Smooth muscle cell (in vitro differentiated cells): ENCODE measurements at regions not wholly inside any gene's neighbourhood (a gene's known extent, or its start where the extent isn't known, plus 50 kb on each side); places are given as distances from the start of the nearest gene placed in this dataset.

ENCODE experiments used
- DNase-seq: peaks from one replicate; lab custom pipeline; 2025; ENCODE audit not compliant: unreplicated experiment; lab: John Stamatoyannopoulos, UW
- H2AFZ ChIP-seq: fragments of 200-600 bp; sonication (generic); 2 replicates; pipeline ENCODE4 v1.6.0; 2016; ENCODE audit warnings: antibody characterized with exemption, low read depth, mild to moderate bottlenecking
- H3F3A ChIP-seq: fragments of 200-600 bp; sonication (generic); 2 replicates; pipeline ENCODE4 v1.6.0; 2017; ENCODE audit warnings: antibody characterized with exemption, low read depth
- H3K27ac ChIP-seq: fragments of 200-600 bp; sonication (generic); 2 replicates; pipeline ENCODE4 v1.5.1; 2016; ENCODE audit warnings: low read depth, mild to moderate bottlenecking
- H3K27me3 ChIP-seq: fragments of 200-600 bp; sonication (generic); 2 replicates; pipeline ENCODE4 v1.6.1; 2016; ENCODE audit warnings: low read depth, mild to moderate bottlenecking
- H3K36me3 ChIP-seq: fragments of 200-600 bp; sonication (generic); 2 replicates; pipeline ENCODE4 v1.5.1; 2016; ENCODE audit warnings: low read depth
- H3K4me1 ChIP-seq: fragments of 200-600 bp; sonication (generic); 2 replicates; pipeline ENCODE4 v1.5.1; 2016; ENCODE audit warnings: low read depth
- H3K4me2 ChIP-seq: fragments of 200-600 bp; sonication (generic); 2 replicates; pipeline ENCODE4 v1.6.0; 2016; ENCODE audit warnings: mild to moderate bottlenecking
- H3K4me3 ChIP-seq: fragments of 200-600 bp; sonication (generic); 2 replicates; pipeline ENCODE4 v1.5.1; 2016; ENCODE audit warnings: mild to moderate bottlenecking
- H3K79me2 ChIP-seq: fragments of 200-600 bp; sonication (generic); 2 replicates; pipeline ENCODE4 v1.6.0; 2016; ENCODE audit warnings: low read depth, mild to moderate bottlenecking
- H3K9ac ChIP-seq: fragments of 200-600 bp; sonication (generic); 2 replicates; pipeline ENCODE4 v1.6.0; 2016; ENCODE audit warnings: low read depth
- H3K9me3 ChIP-seq: fragments of 200-600 bp; sonication (generic); replicated peaks from 2 replicates; pipeline ENCODE4 v1.5.1; 2016; ENCODE audit warnings: low read depth
- H4K20me1 ChIP-seq: fragments of 200-600 bp; sonication (generic); 2 replicates; pipeline ENCODE4 v1.6.0; 2016; ENCODE audit warnings: low read depth
- CTCF ChIP-seq: fragments of 200-600 bp; sonication (generic); IDR thresholded peaks from 2 replicates; pipeline ENCODE4 v1.5.1; 2017; ENCODE audit warnings: borderline replicate concordance, mild to moderate bottlenecking, antibody characterized with exemption; ENCODE audit not compliant: insufficient read depth, poor library complexity, severe bottlenecking
- WGBS: methylation state at CpG from one replicate; pipeline ENCODE4 v1.1.7; 2016; ENCODE audit warnings: low lambda C conversion rate; 5-methylcytosine and 5-hydroxymethylcytosine counted together

GRCh38 chr6:86045038-86045437 is 402.4 kb upstream of the SYNCRIP start:
- Histone ChIP-seq H2AFZ (no peak overlapping the region), H3K36me3 (no peaks in the 10 kb centered on the region), H3K4me1 (no peaks in the 10 kb centered on the region), H3K27ac (no peak overlapping the region), H3K27me3 (no peaks in the 10 kb centered on the region), H3K79me2 (no peaks in the 10 kb centered on the region), H3K4me3 (no peak overlapping the region), H3F3A (no peaks in the 10 kb centered on the region), H4K20me1 (no peaks in the 10 kb centered on the region), H3K9ac (no peak overlapping the region), H3K9me3 (no peaks in the 10 kb centered on the region), H3K4me2 (no peak overlapping the region)
- TF ChIP-seq CTCF: no peak
- DNase-seq: no peak

GRCh38 chr6:86042214-86042613 is 399.5 kb upstream of the SYNCRIP start:
- Histone ChIP-seq H3K4me3 (no peak overlapping the region), H4K20me1 (no peaks in the 10 kb centered on the region), H3F3A (no peaks in the 10 kb centered on the region), H3K9me3 (no peaks in the 10 kb centered on the region), H3K27ac (no peak overlapping the region), H2AFZ (no peak overlapping the region), H3K4me2 (no peak overlapping the region), H3K4me1 (no peaks in the 10 kb centered on the region), H3K36me3 (no peaks in the 10 kb centered on the region), H3K79me2 (no peaks in the 10 kb centered on the region), H3K9ac (no peak overlapping the region), H3K27me3 (no peaks in the 10 kb centered on the region)
- DNase-seq: no peak
- TF ChIP-seq CTCF: no peak

GRCh38 chr6:86031713-86032112 is 389.0 kb upstream of the SYNCRIP start:
- Histone ChIP-seq H3K36me3 (no peaks in the 10 kb centered on the region), H3F3A (no peaks in the 10 kb centered on the region), H3K27me3 (no peaks in the 10 kb centered on the region), H3K27ac (no peak overlapping the region), H4K20me1 (no peaks in the 10 kb centered on the region), H2AFZ (no peak overlapping the region), H3K4me1 (no peaks in the 10 kb centered on the region), H3K4me3 (no peak overlapping the region), H3K9ac (no peak overlapping the region), H3K4me2 (no peak overlapping the region), H3K79me2 (no peaks in the 10 kb centered on the region), H3K9me3 (no peaks in the 10 kb centered on the region)
- WGBS: 80% methylated on average over 2 of the region's 2 CpGs
- TF ChIP-seq CTCF: no peak
- DNase-seq: no peak

GRCh38 chr6:86030875-86031274 is 388.2 kb upstream of the SYNCRIP start:
- Histone ChIP-seq H3K4me1 (no peaks in the 10 kb centered on the region), H3K27ac (no peak overlapping the region), H4K20me1 (no peaks in the 10 kb centered on the region), H3K27me3 (no peaks in the 10 kb centered on the region), H3K4me3 (no peak overlapping the region), H3K9me3 (no peaks in the 10 kb centered on the region), H3K4me2 (no peak overlapping the region), H2AFZ (no peak overlapping the region), H3K9ac (no peak overlapping the region), H3K79me2 (no peaks in the 10 kb centered on the region), H3F3A (no peaks in the 10 kb centered on the region), H3K36me3 (no peaks in the 10 kb centered on the region)
- 87% methylated on average over 3 of the region's 3 CpGs for WGBS
- no peak for DNase-seq
- no peak for TF ChIP-seq CTCF
